ENCODE measurements at regions not wholly inside any gene's neighbourhood (a gene's known extent, or its start where the extent isn't known, plus 50 kb on each side); places are given as distances from the start of the nearest gene placed in this dataset.

DNA sequence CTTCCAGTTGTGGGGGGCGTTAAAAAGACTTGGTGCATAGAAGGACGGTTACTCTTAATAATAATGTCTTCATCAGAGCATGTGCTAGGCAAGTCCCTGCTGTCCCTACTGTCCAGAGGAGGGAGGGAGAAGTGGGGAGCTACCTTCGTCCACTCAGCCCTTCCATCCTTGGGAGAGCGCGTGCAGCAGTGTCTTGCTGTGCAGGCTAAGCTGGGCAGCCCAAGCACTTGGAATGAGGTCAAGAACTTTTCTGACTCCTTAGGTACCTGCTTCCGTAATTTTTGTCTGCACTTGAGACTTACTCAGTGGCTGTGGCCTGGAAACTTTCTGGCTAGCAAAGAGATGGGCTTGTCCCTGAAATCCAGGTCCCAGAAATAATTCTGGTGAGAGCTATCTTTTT lies 265.9 kb upstream of the SORCS1 start:
- Mint-ChIP-seq H3K4me3 (no peak overlapping the region), H3K27ac (no peak overlapping the region), H3K9me3 (peaks cover 9% of the 10 kb centered on the region), H3K36me3 (ENCODE audit: low read depth) (no peaks in the 10 kb centered on the region), H3K4me1 (ENCODE audit: low read depth) (no peaks in the 10 kb centered on the region), H3K27me3 (no peaks in the 10 kb centered on the region)

DNA sequence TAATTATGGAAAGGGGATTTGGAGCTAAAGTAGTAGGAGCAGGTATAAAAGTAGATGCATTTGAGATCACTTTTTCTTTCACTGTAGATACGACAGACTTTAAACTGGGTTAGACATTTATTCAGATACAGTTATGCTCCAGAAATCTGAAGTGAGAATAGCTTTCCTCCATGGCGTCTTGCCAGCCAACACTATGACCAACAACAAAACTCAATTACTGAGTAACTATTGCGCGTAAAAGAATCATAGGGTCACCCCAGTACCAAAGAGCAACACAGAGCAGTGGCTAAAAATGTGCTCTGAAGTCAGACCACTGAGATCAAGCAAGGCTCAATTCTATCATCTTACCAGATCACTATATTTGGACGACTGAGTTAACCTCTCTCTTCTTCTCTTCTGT lies 262.5 kb upstream of the SORCS1 start:
- Mint-ChIP-seq H3K4me1 (ENCODE audit: low read depth) (no peaks in the 10 kb centered on the region), H3K36me3 (ENCODE audit: low read depth) (no peaks in the 10 kb centered on the region), H3K27ac (no peak overlapping the region)

DNA sequence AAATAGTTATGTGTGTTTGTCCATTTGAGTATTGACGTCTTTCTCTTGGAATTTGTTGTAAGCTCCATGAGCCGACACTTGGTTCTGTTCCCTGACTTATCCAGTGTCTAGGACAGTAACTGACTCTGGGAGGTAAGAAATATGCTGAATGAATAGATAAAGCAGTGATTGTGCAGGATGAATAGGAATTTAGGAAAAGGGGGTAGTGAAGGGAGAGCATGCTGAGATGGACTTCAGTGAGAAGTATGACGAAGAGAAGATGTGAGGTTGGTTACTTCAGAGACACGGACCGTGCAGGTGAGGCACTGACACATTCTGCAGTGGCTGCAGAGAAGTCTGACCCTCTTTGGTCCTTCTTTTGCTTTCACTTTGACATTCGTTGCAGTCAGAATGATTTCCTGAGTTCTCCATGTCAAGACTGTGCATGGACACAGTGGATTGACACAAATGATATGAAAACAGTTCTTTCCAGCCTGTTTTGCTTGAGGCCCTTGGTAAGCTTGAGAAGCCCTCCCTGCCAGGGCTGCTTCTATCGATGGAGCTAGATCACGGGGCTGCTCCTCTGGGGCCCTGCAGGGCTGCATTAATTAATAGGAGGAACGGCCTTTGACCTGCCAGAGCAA lies 261.5 kb upstream of the SORCS1 start:
- Mint-ChIP-seq H3K36me3 (ENCODE audit: low read depth) (no peaks in the 10 kb centered on the region), H3K4me3 (no peak overlapping the region), H3K27ac (no peak overlapping the region), H3K9me3 (peaks cover 9% of the 10 kb centered on the region), H3K4me1 (ENCODE audit: low read depth) (no peaks in the 10 kb centered on the region), H3K27me3 (no peaks in the 10 kb centered on the region)

More for the DNA sequence above, 262.5 kb upstream of the SORCS1 start:
- no peaks in the 10 kb centered on the region for H3K27me3 Mint-ChIP-seq
- H3K9me3 Mint-ChIP-seq: peaks cover 9% of the 10 kb centered on the region
- no peak overlapping the region for H3K4me3 Mint-ChIP-seq

- H3K4me3 Mint-ChIP-seq: no peak overlapping the region
- H3K4me1 Mint-ChIP-seq (ENCODE audit: low read depth): no peaks in the 10 kb centered on the region
- no peaks in the 10 kb centered on the region for H3K36me3 Mint-ChIP-seq (ENCODE audit: low read depth)
- H3K27ac Mint-ChIP-seq: no peak overlapping the region
- H3K27me3 Mint-ChIP-seq: no peaks in the 10 kb centered on the region
- H3K9me3 Mint-ChIP-seq: peaks cover 9% of the 10 kb centered on the region
Observed at GRCh38 chr10:107424628-107425027, 260.1 kb upstream of the SORCS1 start.

DNA sequence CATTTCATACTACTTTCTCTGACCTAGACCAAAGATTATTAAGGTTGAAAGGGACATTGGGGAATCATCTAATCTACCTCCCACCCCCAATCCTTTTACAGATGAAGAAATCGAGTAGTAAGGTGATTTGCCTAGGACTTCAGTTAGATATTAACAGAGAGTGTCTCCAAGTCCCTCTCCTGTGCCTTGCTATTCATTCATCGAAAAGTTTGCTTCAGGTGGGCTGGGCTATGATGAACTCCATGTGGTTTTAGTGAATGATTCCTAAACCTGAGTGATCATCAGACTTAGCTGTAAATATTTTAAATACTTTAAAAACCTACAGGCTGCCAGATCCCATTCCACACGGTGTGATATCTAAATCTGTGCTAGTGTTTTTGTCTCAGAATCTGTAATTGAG lies 259.4 kb upstream of the SORCS1 start:
- H3K9me3 Mint-ChIP-seq: peaks cover 9% of the 10 kb centered on the region
- no peak overlapping the region for H3K27ac Mint-ChIP-seq
- no peaks in the 10 kb centered on the region for H3K27me3 Mint-ChIP-seq
- H3K4me1 Mint-ChIP-seq (ENCODE audit: low read depth): no peaks in the 10 kb centered on the region
- no peak overlapping the region for H3K4me3 Mint-ChIP-seq
- no peaks in the 10 kb centered on the region for H3K36me3 Mint-ChIP-seq (ENCODE audit: low read depth)

DNA sequence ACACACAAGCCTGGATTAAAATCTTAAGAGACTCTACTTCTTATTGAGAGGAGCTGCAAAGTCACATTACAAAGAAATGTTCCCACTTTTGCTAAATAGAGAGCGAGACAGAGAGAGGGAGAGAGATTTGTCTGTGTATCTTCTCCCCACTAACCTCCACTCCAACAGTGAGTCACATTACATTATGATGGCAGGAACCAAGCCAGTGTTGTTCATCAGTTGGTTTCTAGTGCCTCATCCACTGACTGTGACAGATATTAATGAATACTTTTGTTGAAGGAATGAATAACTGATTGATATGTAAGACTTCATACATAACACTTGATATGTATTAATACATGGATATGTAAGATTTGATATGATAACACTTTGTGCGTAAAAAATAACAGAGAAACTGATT lies 258.2 kb upstream of the SORCS1 start:
- H3K4me3 Mint-ChIP-seq: no peak overlapping the region
- no peaks in the 10 kb centered on the region for H3K27me3 Mint-ChIP-seq
- H3K4me1 Mint-ChIP-seq (ENCODE audit: low read depth): no peaks in the 10 kb centered on the region
- peaks cover 12% of the 10 kb centered on the region for H3K9me3 Mint-ChIP-seq
- H3K27ac Mint-ChIP-seq: no peak overlapping the region
- H3K36me3 Mint-ChIP-seq (ENCODE audit: low read depth): no peaks in the 10 kb centered on the region

DNA sequence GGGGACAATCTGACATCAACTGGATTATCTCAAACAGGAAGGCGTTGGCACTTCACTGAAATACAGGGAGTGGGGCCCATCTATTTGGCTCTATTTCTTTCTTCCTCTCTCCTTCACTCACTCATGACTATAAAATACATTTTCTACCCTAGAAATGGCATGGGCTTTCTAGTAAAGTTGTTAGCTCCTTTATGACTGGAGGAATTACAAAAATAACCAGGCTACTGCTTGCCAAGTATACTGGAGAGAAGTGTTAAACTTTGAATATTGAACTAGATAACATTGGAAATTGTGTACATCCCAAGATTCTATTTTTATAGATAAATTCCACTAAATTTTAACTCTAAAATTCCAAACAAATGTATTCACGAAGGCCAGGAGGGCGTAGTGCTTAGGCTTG lies 255.7 kb upstream of the SORCS1 start:
- Mint-ChIP-seq H3K27me3 (no peaks in the 10 kb centered on the region), H3K36me3 (ENCODE audit: low read depth) (no peaks in the 10 kb centered on the region), H3K9me3 (peaks cover 11% of the 10 kb centered on the region), H3K4me3 (no peak overlapping the region), H3K4me1 (ENCODE audit: low read depth) (no peaks in the 10 kb centered on the region), H3K27ac (no peak overlapping the region)

- Mint-ChIP-seq H3K4me1 (ENCODE audit: low read depth) (no peaks in the 10 kb centered on the region), H3K27ac (no peak overlapping the region), H3K27me3 (no peaks in the 10 kb centered on the region), H3K36me3 (ENCODE audit: low read depth) (no peaks in the 10 kb centered on the region), H3K9me3 (peaks cover 11% of the 10 kb centered on the region), H3K4me3 (no peak overlapping the region)
Observed at GRCh38 chr10:107418085-107418806, 253.7 kb upstream of the SORCS1 start.

GRCh38 chr10:107417446-107417845 lies 252.9 kb upstream of the SORCS1 start:
- Mint-ChIP-seq H3K9me3 (peaks cover 11% of the 10 kb centered on the region), H3K36me3 (ENCODE audit: low read depth) (no peaks in the 10 kb centered on the region), H3K4me1 (ENCODE audit: low read depth) (no peaks in the 10 kb centered on the region), H3K27me3 (no peaks in the 10 kb centered on the region), H3K27ac (no peak overlapping the region), H3K4me3 (no peak overlapping the region)

DNA sequence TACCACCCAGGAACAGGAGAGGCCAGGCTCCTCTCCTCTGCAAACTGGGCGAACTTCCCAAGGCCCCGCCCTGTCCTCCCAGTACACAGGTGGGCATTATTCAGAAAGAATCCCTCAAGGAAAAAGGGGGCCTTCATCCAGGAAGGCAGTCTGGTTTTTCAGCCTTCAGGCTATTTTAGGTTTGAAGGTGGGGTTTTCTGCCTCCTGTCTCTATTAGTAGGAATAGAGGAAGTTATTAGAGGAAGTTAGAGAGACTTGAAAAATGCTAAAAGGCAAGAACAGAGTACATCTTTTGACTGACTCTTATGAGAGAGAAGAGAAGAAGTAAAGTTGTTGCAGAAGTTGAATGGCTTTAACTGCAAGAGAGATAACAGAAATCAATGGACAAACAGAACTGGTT lies 250.9 kb upstream of the SORCS1 start:
- Mint-ChIP-seq H3K27ac (no peak overlapping the region), H3K36me3 (ENCODE audit: low read depth) (no peaks in the 10 kb centered on the region), H3K4me1 (ENCODE audit: low read depth) (no peaks in the 10 kb centered on the region), H3K4me3 (no peak overlapping the region), H3K27me3 (no peaks in the 10 kb centered on the region), H3K9me3 (peaks cover 19% of the 10 kb centered on the region)

DNA sequence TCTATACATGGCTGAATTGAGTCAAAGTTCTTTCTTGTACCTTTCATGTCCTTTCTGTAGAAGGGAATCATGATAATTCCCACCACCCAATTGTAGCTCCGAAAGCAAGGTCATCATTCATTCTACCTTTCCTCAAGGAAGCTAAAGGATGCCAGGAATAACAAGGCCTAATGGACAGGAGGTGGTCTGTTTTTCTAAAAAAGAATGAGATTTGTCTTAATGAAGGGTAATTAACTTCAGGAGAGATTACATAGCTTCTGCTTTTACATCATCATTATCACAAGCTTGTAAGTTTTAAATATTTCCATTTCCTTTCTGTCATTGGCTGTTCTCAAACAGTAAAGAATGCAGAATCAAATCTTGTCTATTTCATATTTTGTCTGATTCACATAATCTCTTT lies 249.5 kb upstream of the SORCS1 start:
- Mint-ChIP-seq H3K9me3 (peaks cover 25% of the 10 kb centered on the region), H3K4me3 (no peak overlapping the region), H3K36me3 (ENCODE audit: low read depth) (no peaks in the 10 kb centered on the region), H3K27ac (no peak overlapping the region), H3K27me3 (no peaks in the 10 kb centered on the region), H3K4me1 (ENCODE audit: low read depth) (no peaks in the 10 kb centered on the region)

GRCh38 chr10:107409522-107409921 lies 245.0 kb upstream of the SORCS1 start:
- H3K9me3 Mint-ChIP-seq: peaks cover 15% of the 10 kb centered on the region
- no peak overlapping the region for H3K4me3 Mint-ChIP-seq
- H3K4me1 Mint-ChIP-seq (ENCODE audit: low read depth): no peaks in the 10 kb centered on the region
- H3K27ac Mint-ChIP-seq: no peak overlapping the region
- H3K27me3 Mint-ChIP-seq: no peaks in the 10 kb centered on the region
- no peaks in the 10 kb centered on the region for H3K36me3 Mint-ChIP-seq (ENCODE audit: low read depth)

- Mint-ChIP-seq H3K27ac (no peak overlapping the region), H3K36me3 (ENCODE audit: low read depth) (no peaks in the 10 kb centered on the region), H3K4me3 (no peak overlapping the region), H3K27me3 (no peaks in the 10 kb centered on the region), H3K4me1 (ENCODE audit: low read depth) (no peaks in the 10 kb centered on the region), H3K9me3 (peaks cover 10% of the 10 kb centered on the region)
Observed at GRCh38 chr10:107398115-107398514, 233.6 kb upstream of the SORCS1 start.

GRCh38 chr10:107391901-107392300 lies 227.4 kb upstream of the SORCS1 start:
- Mint-ChIP-seq H3K27ac (no peak overlapping the region), H3K36me3 (ENCODE audit: low read depth) (no peaks in the 10 kb centered on the region), H3K27me3 (no peaks in the 10 kb centered on the region), H3K9me3 (peaks cover 17% of the 10 kb centered on the region), H3K4me3 (no peak overlapping the region), H3K4me1 (ENCODE audit: low read depth) (no peaks in the 10 kb centered on the region)

GRCh38 chr10:107390563-107390962 lies 226.1 kb upstream of the SORCS1 start:
- Mint-ChIP-seq H3K36me3 (ENCODE audit: low read depth) (no peaks in the 10 kb centered on the region), H3K4me3 (no peak overlapping the region), H3K27me3 (no peaks in the 10 kb centered on the region), H3K27ac (no peak overlapping the region), H3K4me1 (ENCODE audit: low read depth) (no peaks in the 10 kb centered on the region), H3K9me3 (peaks cover 10% of the 10 kb centered on the region)

DNA sequence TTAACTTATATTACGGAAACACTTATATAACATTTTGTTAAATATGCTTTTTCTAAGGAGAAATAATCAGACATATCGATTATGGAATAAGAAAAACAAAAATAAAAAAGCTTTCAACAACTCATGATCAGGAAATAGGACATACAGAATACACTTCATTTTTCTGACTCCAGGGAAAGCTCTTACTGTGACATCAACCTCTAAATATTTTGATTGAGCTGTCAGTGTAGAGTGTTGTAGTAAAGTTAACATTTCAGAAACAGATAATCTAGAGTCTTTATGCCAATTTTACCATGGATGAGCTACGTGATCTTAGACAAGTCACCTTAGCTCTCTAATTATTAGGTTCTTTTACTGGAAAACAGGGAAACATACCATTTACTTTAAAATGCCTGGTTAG lies 218.9 kb upstream of the SORCS1 start:
- no peak overlapping the region for H3K27ac Mint-ChIP-seq
- H3K36me3 Mint-ChIP-seq (ENCODE audit: low read depth): no peaks in the 10 kb centered on the region
- H3K27me3 Mint-ChIP-seq: no peaks in the 10 kb centered on the region
- H3K9me3 Mint-ChIP-seq: peaks cover 5% of the 10 kb centered on the region
- no peak overlapping the region for H3K4me3 Mint-ChIP-seq
- H3K4me1 Mint-ChIP-seq (ENCODE audit: low read depth): no peaks in the 10 kb centered on the region
